A549 (cell line): ENCODE measurements at regions not wholly inside any gene's neighbourhood (a gene's known extent, or its start where the extent isn't known, plus 50 kb on each side); places are given as distances from the start of the nearest gene placed in this dataset.

Experiments
- ATAC-seq, 2 experiments: fragments of 200-7000 bp in 1 of 2; fragments of >200 bp in 1 of 2; cut with Nextera tagmentation in 1 of 2; cut with Tn5 transposase in 1 of 2; 3 replicates each; pipeline versions ENCODE4 v1.8.0 to v1.9.1; 2018 to 2020; ENCODE audit warnings: mild to moderate bottlenecking in 1 of 2, moderate library complexity in 1 of 2
- CTCF ChIA-PET: fragments of 300-600 bp; sonication (Branson Sonifier 250); formaldehyde crosslinking; extraction: SDS; loops from one replicate; lab custom pipeline; 2021; ENCODE audit warnings: antibody characterized with exemption, inconsistent platforms; lab: Yijun Ruan, JAX
- POLR2A ChIA-PET: fragments of 350-600 bp; formaldehyde crosslinking; extraction: SDS; loops from one replicate; lab custom pipeline; 2021; ENCODE audit warnings: antibody characterized with exemption, inconsistent platforms; lab: Yijun Ruan, JAX
- DNase-seq, 2 experiments: peaks; one replicate each; pipeline versions ENCODE4 v3.0.0 to v3.0.0-alpha.2; 2011 to 2016; ENCODE audit warnings: low read depth in 1 of 2, low spot score in 1 of 2
- FAIRE-seq: peaks from 2 replicates; lab custom pipeline; 2011; peaks lifted over from hg19 to GRCh38; lab: Jason Lieb, UNC
- H3K27ac ChIP-seq, 2 experiments: fragments of >200 bp; sonication (Bioruptor Twin); formaldehyde crosslinking; 3 replicates each; pipeline ENCODE4 v1.5.1; 2016 to 2017
- H3K4me1 ChIP-seq: fragments of >200 bp; sonication (Bioruptor Twin); formaldehyde crosslinking; 3 replicates; pipeline ENCODE4 v1.6.1; 2016
- H3K4me2 ChIP-seq: fragments of >200 bp; sonication (Bioruptor Twin); formaldehyde crosslinking; 3 replicates; pipeline ENCODE4 v1.6.1; 2016
- H3K4me3 ChIP-seq: fragments of >200 bp; sonication (Bioruptor Twin); formaldehyde crosslinking; 3 replicates; pipeline ENCODE4 v1.5.1; 2016
- H3K9me3 ChIP-seq: fragments of >200 bp; sonication (Bioruptor Twin); formaldehyde crosslinking; 3 replicates; pipeline ENCODE4 v1.6.1; 2016
- BCL3 ChIP-seq: fragments of >200 bp; sonication (Bioruptor Twin); formaldehyde crosslinking; IDR thresholded peaks from 3 replicates; pipeline ENCODE4 v1.6.1; 2016
- BHLHE40 ChIP-seq: IDR thresholded peaks from 2 replicates; pipeline ENCODE4 v1.6.1; 2012; ENCODE audit warnings: low read depth, low read length, inconsistent platforms
- CEBPB ChIP-seq, 2 experiments: fragments of >200 bp in 1 of 2; sonication (Bioruptor Twin) in 1 of 2; formaldehyde crosslinking in 1 of 2; IDR thresholded peaks; 2 replicates each; pipeline ENCODE4 v1.6.1; 2012 to 2016
- CHD2 ChIP-seq: fragments of 150-350 bp; IDR thresholded peaks from 2 replicates; pipeline ENCODE4 v1.6.1; 2014; ENCODE audit warnings: low read length; ENCODE audit not compliant: partially characterized antibody
- CHD4 ChIP-seq: fragments of 200-600 bp; sonication (generic); IDR thresholded peaks from 2 replicates; pipeline ENCODE4 v1.6.1; 2016; ENCODE audit warnings: antibody characterized with exemption, mild to moderate bottlenecking, borderline replicate concordance
- CTCF ChIP-seq: fragments of >200 bp; sonication (Bioruptor Twin); formaldehyde crosslinking; IDR thresholded peaks from 3 replicates; pipeline ENCODE4 v1.5.1; 2016
- EHMT2 ChIP-seq: fragments of 200-600 bp; sonication (generic); IDR thresholded peaks from 2 replicates; pipeline ENCODE4 v1.6.1; 2016; ENCODE audit warnings: antibody characterized with exemption, low read depth, mild to moderate bottlenecking, moderate library complexity
- HES2 ChIP-seq: fragments of >200 bp; sonication (Bioruptor Twin); formaldehyde crosslinking; IDR thresholded peaks from 2 replicates; pipeline ENCODE4 v1.6.1; 2016
- HOXB5 ChIP-seq: fragments of 250-450 bp; sonication (Bioruptor Pico); IDR thresholded peaks from 2 replicates; pipeline ENCODE4 v1.5.0; 2020; ENCODE audit warnings: mild to moderate bottlenecking, moderate library complexity
- JUN ChIP-seq, 2 experiments: fragments of >200 bp; sonication (Bioruptor Twin); formaldehyde crosslinking; IDR thresholded peaks; 2 replicates in 1 of 2; 3 replicates in 1 of 2; pipeline ENCODE4 v1.6.1; 2016 to 2017
- KDM1A ChIP-seq: fragments of 200-600 bp; sonication (generic); IDR thresholded peaks from 2 replicates; pipeline ENCODE4 v1.6.1; 2016; ENCODE audit warnings: low read depth, mild to moderate bottlenecking
- MYC ChIP-seq: IDR thresholded peaks from 2 replicates; pipeline ENCODE4 v1.6.1; 2012; ENCODE audit warnings: mild to moderate bottlenecking, inconsistent platforms, low read length, improper control_type of control experiment, borderline replicate concordance
- NR3C1 ChIP-seq: fragments of >200 bp; sonication (Bioruptor Twin); formaldehyde crosslinking; IDR thresholded peaks from 3 replicates; pipeline ENCODE4 v1.6.1; 2017
- PHF8 ChIP-seq: fragments of 200-600 bp; sonication (generic); IDR thresholded peaks from 2 replicates; pipeline ENCODE4 v1.6.1; 2016; ENCODE audit warnings: low read depth, mild to moderate bottlenecking, antibody characterized with exemption, moderate library complexity, borderline replicate concordance
- POLR2A ChIP-seq: IDR thresholded peaks from 2 replicates; pipeline ENCODE4 v1.6.1; 2012; ENCODE audit warnings: mild to moderate bottlenecking, low read length
- RCOR1 ChIP-seq: fragments of 150-350 bp; IDR thresholded peaks from 2 replicates; pipeline ENCODE4 v1.6.1; 2014; ENCODE audit warnings: antibody characterized with exemption, low read length, low read depth
- SMC3 ChIP-seq: fragments of >200 bp; sonication (Bioruptor Twin); formaldehyde crosslinking; IDR thresholded peaks from 3 replicates; pipeline ENCODE4 v1.6.1; 2018; ENCODE audit warnings: inconsistent platforms
- USF2 ChIP-seq: fragments of 450-650 bp; IDR thresholded peaks from 2 replicates; pipeline ENCODE4 v1.6.1; 2014; ENCODE audit warnings: antibody characterized with exemption
- ZSCAN20 ChIP-seq: fragments of 250-450 bp; sonication (Bioruptor Pico); IDR thresholded peaks from 2 replicates; pipeline ENCODE4 v1.8.0; 2022; ENCODE audit warnings: mild to moderate bottlenecking, moderate library complexity
- WGBS: methylation state at CpG from one replicate; pipeline ENCODE4 v1.1.6; 2017; ENCODE audit errors: missing lambda C conversion rate; 5-methylcytosine and 5-hydroxymethylcytosine counted together
- TF ChIP-seq, protein P1 (sequence below): IDR thresholded peaks from 2 replicates; pipeline ENCODE4 v1.6.1; 2012

DNA sequence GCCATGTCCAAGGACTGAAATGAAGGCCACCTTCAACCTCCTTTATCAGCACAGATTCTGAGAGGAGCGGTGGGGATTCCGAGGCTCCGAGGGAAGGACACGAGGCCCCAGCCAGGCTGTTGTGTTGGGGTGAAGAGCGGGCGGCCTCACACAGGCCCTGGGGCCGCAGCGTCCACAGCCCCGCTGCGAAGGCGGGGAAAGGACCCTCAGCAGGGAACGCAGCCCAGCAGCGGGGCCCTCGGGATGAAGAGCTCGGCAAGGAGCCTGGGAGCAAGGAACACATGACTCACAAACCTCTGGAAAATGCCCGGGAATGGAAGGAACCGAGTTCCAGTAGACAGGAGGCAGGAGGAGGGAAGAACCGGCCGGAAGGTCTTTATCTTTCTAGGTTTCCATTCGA is 227.2 kb downstream of the BRD1 start (continued):
- no peak for TF ChIP-seq SMC3

DNA sequence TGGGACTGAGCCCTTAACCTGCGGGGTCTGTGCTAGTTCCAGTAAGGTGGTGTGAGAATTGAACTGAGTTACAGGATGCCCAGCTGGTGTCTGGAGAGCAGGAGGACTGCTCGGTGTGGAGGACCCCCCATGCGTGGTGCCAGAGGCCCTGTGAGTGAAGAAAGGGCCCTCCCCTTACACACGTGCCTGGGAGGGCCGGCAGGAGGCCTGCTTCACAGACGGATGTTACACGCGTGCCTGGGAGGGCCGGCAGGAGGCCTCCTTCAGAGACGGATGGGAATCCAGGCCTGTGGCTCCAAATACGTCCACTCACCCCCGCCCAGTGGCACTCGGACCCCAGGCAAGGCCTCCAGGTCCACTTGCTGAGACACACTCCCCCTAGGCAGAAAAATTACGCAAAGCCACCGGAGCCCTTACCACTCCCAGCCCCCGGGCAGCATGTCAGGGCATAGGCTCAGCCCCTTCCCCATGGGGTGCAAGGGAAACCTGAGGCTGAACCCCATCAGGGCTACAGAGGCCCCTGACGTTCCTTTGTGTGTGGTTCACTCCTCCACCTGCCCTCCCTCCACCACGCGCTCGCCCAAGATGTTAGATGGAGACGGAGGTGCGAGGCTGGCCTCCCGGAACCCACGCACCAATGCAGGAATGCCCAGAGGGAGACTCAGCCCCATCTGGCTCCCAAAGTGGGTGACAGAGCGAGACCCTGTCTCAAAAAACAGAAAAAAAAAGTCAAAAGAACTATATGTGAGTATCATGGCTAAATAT is 227.8 kb downstream of the BRD1 start:
- POLR2A ChIA-PET: no interaction called here
- Histone ChIP-seq H3K4me2 (no peak overlapping the region), H3K4me1 (no peaks in the 10 kb centered on the region), H3K9me3 (0 out of 3 replicates have a peak, but pooled peaks cover 3% of the 10 kb centered on the region), H3K27ac (no peak overlapping the region), H3K4me3 (no peak overlapping the region)
- no peak for ATAC-seq
- WGBS: 58% methylated on average over 12 of the region's 25 CpGs
- FAIRE-seq: no peak
- DNase-seq: no peak
- CTCF ChIA-PET: interaction anchor here (1.2 kb wide), 1 partner anchor 64 kb away, joined by 4 read pairs; no protein-coding TSS in a partner anchor
- no peak for TF ChIP-seq BHLHE40
- no peak for TF ChIP-seq KDM1A
- TF ChIP-seq MYC: no peak
- TF ChIP-seq PHF8: no peak
- TF ChIP-seq HOXB5 (CRISPR knock-in tag): no peak
- no peak for TF ChIP-seq CTCF
- TF ChIP-seq, protein P1, sequence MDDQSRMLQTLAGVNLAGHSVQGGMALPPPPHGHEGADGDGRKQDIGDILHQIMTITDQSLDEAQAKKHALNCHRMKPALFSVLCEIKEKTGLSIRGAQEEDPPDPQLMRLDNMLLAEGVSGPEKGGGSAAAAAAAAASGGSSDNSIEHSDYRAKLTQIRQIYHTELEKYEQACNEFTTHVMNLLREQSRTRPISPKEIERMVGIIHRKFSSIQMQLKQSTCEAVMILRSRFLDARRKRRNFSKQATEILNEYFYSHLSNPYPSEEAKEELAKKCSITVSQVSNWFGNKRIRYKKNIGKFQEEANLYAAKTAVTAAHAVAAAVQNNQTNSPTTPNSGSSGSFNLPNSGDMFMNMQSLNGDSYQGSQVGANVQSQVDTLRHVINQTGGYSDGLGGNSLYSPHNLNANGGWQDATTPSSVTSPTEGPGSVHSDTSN: no peak
- TF ChIP-seq CHD4: no peak
- no peak for TF ChIP-seq CEBPB (IDR thresholded peaks at IDR 0.05)
- no peak for TF ChIP-seq CHD2
- TF ChIP-seq ZSCAN20 (CRISPR knock-in tag): no peak
- no peak for TF ChIP-seq HES2
- TF ChIP-seq BCL3: no peak

DNA sequence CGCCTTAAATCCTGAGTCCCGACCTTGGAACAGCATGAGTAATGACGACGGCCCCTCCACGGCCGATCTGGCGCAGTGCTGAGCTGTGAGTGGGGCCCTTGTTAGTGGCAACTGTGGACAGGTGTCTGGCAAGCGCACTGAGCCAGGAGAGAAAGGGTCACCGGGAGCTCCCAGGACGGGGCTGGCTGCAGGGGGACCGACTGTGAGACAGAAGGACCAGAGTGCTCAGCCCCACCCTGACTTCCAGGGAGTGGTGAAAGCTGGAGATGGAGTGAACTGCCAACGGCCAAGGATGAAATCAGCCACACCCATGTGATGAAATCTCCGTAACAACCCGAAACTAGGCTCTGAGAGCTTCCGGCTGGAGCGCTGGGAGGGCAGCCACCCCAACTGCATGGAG is 228.6 kb downstream of the BRD1 start:
- no peak overlapping the region for H3K27ac ChIP-seq
- no peak for DNase-seq
- no peak for TF ChIP-seq POLR2A
- no peak for TF ChIP-seq CHD4
- TF ChIP-seq JUN (IDR thresholded peaks at IDR 0.05): no peak
- TF ChIP-seq RCOR1: no peak
- TF ChIP-seq PHF8: no peak
- TF ChIP-seq EHMT2: no peak
- no peak for TF ChIP-seq NR3C1
- no peak for TF ChIP-seq USF2
- 13% methylated on average over 7 of the region's 16 CpGs for WGBS
- POLR2A ChIA-PET: no interaction called here
- no peak overlapping the region for H3K4me3 ChIP-seq
- no peaks in the 10 kb centered on the region for H3K9me3 ChIP-seq
- FAIRE-seq: no peak
- CTCF ChIA-PET: no interaction called here
- H3K4me2 ChIP-seq: no peak overlapping the region
- no peak for ATAC-seq
- no peaks in the 10 kb centered on the region for H3K4me1 ChIP-seq
